GM10248 (cell line): ENCODE measurements at regions not wholly inside any gene's neighbourhood (a gene's known extent, or its start where the extent isn't known, plus 50 kb on each side); places are given as distances from the start of the nearest gene placed in this dataset.

Source experiments
- CTCF ChIA-PET: fragments of 300-600 bp; sonication (Branson Sonifier 250); formaldehyde crosslinking; extraction: SDS; loops from one replicate; lab custom pipeline; 2021; ENCODE audit warnings: antibody characterized with exemption; lab: Yijun Ruan, JAX
- POLR2A ChIA-PET: fragments of 350-650 bp; sonication (Branson Sonifier 250); formaldehyde crosslinking; extraction: SDS; loops from one replicate; lab custom pipeline; 2020; ENCODE audit warnings: antibody characterized with exemption; lab: Yijun Ruan, JAX
- DNase-seq: peaks from one replicate; pipeline ENCODE4 v3.0.0; 2012; ENCODE audit errors: extremely low spot score
- TF ChIP-seq, protein P1 (sequence below): IDR thresholded peaks from 2 replicates; pipeline ENCODE4 v1.5.1; 2012; ENCODE audit warnings: mild to moderate bottlenecking, low read depth; ENCODE audit errors: extremely low read depth, missing control alignments, control extremely low read depth

DNA sequence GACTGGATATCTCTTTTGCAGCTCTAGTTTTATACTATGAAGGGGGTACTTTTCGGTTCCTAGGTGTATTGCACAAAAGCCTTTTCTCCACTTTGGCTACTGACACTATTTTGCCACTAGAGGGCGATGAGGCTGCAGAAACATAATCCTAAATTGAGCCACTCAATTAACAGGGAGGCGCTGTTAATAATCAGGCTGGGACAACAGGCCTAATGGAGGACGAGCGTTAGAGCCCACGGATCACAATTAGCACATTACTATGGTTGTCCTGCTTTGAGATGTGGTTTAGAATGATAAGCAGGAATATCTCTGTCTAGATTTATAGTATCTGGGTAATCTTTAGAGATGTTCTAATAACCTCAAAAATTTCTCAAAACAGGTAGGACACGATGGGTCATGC lies 62.2 kb upstream of the PMAIP1 start:
- DNase-seq = peak; percentile 72
- TF ChIP-seq, protein P1, sequence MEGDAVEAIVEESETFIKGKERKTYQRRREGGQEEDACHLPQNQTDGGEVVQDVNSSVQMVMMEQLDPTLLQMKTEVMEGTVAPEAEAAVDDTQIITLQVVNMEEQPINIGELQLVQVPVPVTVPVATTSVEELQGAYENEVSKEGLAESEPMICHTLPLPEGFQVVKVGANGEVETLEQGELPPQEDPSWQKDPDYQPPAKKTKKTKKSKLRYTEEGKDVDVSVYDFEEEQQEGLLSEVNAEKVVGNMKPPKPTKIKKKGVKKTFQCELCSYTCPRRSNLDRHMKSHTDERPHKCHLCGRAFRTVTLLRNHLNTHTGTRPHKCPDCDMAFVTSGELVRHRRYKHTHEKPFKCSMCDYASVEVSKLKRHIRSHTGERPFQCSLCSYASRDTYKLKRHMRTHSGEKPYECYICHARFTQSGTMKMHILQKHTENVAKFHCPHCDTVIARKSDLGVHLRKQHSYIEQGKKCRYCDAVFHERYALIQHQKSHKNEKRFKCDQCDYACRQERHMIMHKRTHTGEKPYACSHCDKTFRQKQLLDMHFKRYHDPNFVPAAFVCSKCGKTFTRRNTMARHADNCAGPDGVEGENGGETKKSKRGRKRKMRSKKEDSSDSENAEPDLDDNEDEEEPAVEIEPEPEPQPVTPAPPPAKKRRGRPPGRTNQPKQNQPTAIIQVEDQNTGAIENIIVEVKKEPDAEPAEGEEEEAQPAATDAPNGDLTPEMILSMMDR = peak; percentile 92
- ChIA-PET CTCF (interaction anchor here (0.6 to 5.5 kb wide), 32 partner anchors 9 to 577 kb away, joined by 3 to 56 read pairs (median 4); partner anchors contain the start of gene PMAIP1), POLR2A (interaction anchor here (4.7 kb wide), 1 partner anchor 62 kb away, joined by 31 read pairs; the partner anchor contains the start of gene PMAIP1)

- peak; percentile 51 for DNase-seq
- ChIA-PET POLR2A (interaction anchor here (4.7 kb wide), 1 partner anchor 64 kb away, joined by 31 read pairs; the partner anchor contains the start of gene PMAIP1), CTCF (interaction anchor here (0.9 to 5.5 kb wide), 19 partner anchors 11 to 578 kb away, joined by 3 to 56 read pairs (median 7); partner anchors contain the start of gene PMAIP1)
- TF ChIP-seq, protein P1 = no peak
These were observed 64.0 kb upstream of the PMAIP1 start for GRCh38 chr18:59835605-59836379.

- ChIA-PET CTCF (interaction anchor here (1.1 to 5.5 kb wide), 5 partner anchors 11 to 154 kb away, joined by 3 to 56 read pairs (median 17); partner anchors contain the start of gene PMAIP1), POLR2A (interaction anchor here (0.7 kb wide), 1 partner anchor 67 kb away, joined by 4 read pairs; no protein-coding TSS in a partner anchor)
- peak; percentile 29 for DNase-seq
- TF ChIP-seq, protein P1 = no peak
These were observed 65.5 kb upstream of the PMAIP1 start for GRCh38 chr18:59834267-59834666.

DNA sequence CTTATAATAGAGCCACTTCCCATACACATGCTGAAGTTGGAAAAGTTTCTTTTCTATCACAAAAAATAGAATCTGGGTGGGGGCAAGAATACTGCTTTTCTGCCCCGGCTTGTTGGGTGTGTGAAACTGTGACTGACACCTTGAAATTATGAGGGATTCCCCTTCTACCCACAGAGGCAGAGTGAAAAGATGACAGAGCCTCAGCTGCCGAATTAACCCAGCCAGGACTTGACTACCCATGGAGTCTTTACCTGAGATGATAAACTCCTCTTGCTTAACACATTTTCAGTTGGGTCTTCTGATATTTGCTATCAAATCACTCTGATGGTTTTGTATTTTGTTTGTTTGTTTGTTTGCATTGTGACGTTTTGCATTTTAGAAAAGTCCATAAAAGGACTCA lies 66.0 kb upstream of the PMAIP1 start:
- POLR2A ChIA-PET = interaction anchor here (0.7 kb wide), 1 partner anchor 67 kb away, joined by 4 read pairs; no protein-coding TSS in a partner anchor
- DNase-seq = peak; percentile 52
- TF ChIP-seq, protein P1 = no peak
- CTCF ChIA-PET = interaction anchor here (1.1 to 5.5 kb wide), 3 partner anchors 11 to 154 kb away, joined by 3 to 56 read pairs (median 4); no protein-coding TSS in a partner anchor

- DNase-seq = peak; percentile 53
- ChIA-PET POLR2A (interaction anchor here (0.8 to 1.9 kb wide), 2 partner anchors 77 to 127 kb away, joined by 3 to 5 read pairs; partner anchors contain the start of genes CCBE1 and PMAIP1), CTCF (interaction anchor here (0.6 to 8.4 kb wide), 62 partner anchors 8 to 740 kb away, joined by 3 to 158 read pairs (median 4); partner anchors contain the start of genes CCBE1 and PMAIP1)
- TF ChIP-seq, protein P1 = peak; percentile 85
These were observed 76.1 kb upstream of the PMAIP1 start for GRCh38 chr18:59823596-59824195.
